Loucy (cell line): ENCODE measurements at regions not wholly inside any gene's neighbourhood (a gene's known extent, or its start where the extent isn't known, plus 50 kb on each side); places are given as distances from the start of the nearest gene placed in this dataset.

Experiments used
- CTCF ChIP-seq: fragments of 200-600 bp; sonication (generic); conservative IDR thresholded peaks from 2 replicates; pipeline ENCODE4 v1.5.1; 2014; ENCODE audit warnings: mild to moderate bottlenecking, antibody characterized with exemption, low read length
- EZH2phosphoT487 ChIP-seq: fragments of 200-600 bp; IDR thresholded peaks from 2 replicates; pipeline ENCODE4 v1.6.1; 2018; ENCODE audit warnings: antibody characterized with exemption, mild to moderate bottlenecking, moderate library complexity, borderline replicate concordance

DNA sequence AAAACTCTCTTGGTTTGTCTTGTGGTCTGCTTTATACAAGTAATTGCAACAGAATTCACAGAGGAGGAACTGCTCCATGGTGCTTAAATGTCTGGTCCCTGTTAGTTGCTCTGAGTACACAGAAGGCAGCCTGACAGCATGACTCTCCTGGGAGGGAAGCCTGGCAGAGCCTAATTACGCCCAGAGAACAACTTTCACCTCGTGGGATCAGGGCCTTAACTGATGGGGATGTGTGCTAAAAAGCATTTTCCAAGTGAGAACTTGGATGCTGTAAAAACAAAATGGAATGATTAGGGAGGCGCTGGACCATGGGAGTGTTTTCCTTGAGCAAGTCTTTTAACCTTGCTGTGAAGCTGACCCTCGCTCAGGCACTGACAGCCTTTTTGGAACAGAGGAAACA, 154.0 kb upstream of the TENM4 start:
- TF ChIP-seq CTCF (no peak), EZH2phosphoT487 (no peak)
